HG02938 (cell line): ENCODE measurements at regions not wholly inside any gene's neighbourhood (a gene's known extent, or its start where the extent isn't known, plus 50 kb on each side); places are given as distances from the start of the nearest gene placed in this dataset.

Source experiments
- ATAC-seq: cut with Tn5 transposase; IDR thresholded peaks from one replicate; pipeline ENCODE4 v1.9.1; 2021; ENCODE audit warnings: mild to moderate bottlenecking, moderate library complexity; ENCODE audit not compliant: unreplicated experiment

DNA sequence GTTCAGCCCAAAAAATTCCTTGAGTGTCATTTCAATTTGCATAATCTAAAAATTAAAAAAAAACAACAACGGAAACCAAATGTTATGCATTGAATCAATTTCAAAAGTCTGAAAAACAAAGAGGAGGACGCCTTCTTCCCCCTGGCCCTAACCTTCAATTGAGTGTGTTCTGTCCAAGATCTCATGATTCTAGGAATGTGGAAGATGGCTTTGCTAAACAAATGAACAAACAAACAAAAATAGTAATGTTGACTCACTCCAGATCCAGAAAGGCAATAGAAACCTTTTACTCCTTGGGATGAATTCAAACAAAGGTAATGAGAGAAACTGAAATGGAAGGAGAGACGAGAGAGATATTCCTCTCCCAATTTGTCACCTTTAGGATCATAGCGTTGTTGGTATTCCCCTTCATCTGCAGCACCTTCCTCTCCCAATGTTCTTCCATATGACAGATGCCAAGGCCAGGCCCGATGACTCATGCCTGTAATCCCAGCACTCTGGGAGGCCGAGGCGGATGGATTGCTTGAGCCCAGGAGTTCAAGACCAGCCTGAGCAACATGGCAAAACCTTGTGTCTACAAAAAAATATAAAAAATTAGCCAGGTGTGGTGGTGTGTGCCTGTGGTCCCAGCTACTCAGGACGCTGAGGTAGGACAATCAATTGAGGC is 109.2 kb upstream of the ADGRF1 start:
- ATAC-seq, result no peak

DNA sequence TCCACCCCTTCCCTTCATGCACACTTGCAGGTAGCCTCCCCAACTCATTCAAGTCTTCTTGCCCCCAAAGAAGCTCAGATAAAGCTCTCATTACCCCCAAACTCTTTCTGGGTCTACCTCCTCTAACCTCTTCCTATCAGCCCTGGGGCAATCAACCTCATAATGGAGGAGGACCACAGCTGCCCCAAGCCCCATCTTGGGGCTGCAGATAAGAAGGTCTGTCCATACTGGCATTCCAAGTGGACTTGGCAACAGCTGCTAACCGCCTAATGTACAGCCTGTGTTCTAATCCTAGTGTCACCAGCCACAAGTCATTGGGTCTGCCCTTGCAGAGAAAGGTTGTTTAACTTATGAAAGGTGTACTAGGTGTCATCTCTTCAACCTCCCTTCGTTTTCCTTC is 107.4 kb upstream of the ADGRF1 start:
- no peak for ATAC-seq

GRCh38 chr6:47149066-47149465 is 106.9 kb upstream of the ADGRF1 start:
- ATAC-seq, result no peak

- no peak for ATAC-seq
These were observed 105.8 kb upstream of the ADGRF1 start for GRCh38 chr6:47147836-47148344.

- ATAC-seq, result no peak
These were observed 105.1 kb upstream of the ADGRF1 start for GRCh38 chr6:47147175-47147727.

- ATAC-seq, result no peak
These were observed 104.5 kb upstream of the ADGRF1 start for GRCh38 chr6:47146431-47147174.

DNA sequence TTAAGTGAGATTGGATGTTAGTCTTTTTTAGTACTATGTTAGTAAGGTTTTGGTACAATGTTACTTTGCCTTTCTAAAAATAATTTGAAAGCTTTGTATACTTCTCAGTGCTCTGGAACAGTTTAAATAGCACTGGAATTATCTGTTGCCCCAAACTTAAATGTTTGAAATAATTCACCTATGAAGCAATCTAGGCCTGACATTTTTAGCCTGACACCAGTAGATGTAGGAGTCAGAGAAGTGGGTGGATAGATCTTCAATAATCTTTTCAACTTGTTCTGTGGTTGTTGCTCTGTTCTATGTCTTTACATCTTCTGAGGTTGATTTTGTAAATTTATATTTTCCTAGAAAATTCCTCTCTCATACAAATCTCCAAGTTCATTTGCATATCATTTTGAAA is 103.1 kb upstream of the ADGRF1 start:
- no peak for ATAC-seq

DNA sequence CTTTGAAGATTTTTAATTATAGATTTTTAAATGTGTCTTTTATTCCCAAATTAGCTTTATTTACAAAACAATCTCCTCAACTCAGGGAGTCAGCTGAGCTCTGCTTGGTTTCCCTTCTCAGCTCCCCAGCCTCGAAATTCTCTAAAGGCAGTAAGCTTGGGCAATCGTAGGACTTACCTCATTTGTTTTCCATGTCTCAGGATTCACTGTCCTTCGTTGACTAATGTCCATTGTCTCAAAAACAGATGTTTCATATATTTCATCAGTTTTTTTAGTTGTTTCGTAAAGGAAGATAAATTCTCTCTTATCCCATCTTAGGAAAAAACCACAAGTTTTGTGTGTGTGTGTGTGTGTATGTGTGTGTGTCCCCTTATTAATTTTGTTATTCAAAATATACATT is 102.2 kb upstream of the ADGRF1 start:
- ATAC-seq, result no peak

GRCh38 chr6:47141963-47142362 is 99.8 kb upstream of the ADGRF1 start:
- no peak for ATAC-seq

DNA sequence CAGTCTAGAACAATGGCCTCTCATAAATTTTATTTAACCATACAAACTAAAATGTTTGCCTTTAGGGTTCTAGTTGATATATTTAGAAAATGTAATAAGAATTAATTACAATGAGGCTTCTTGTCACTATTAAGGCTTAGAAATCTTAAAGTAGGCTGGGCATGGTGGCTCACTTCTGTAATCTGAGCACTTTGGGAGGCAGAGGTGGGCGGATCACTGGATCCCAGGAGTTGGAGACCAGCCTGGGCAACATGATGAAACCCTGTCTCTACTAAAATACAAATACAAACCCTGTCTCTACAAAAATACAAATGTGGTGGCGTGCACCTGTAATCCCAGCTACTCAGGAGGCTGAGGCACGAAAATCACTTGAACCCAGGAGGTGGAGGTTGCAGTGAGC is 99.0 kb upstream of the ADGRF1 start:
- ATAC-seq, result no peak

GRCh38 chr6:47138046-47138445 is 95.9 kb upstream of the ADGRF1 start:
- no peak for ATAC-seq

DNA sequence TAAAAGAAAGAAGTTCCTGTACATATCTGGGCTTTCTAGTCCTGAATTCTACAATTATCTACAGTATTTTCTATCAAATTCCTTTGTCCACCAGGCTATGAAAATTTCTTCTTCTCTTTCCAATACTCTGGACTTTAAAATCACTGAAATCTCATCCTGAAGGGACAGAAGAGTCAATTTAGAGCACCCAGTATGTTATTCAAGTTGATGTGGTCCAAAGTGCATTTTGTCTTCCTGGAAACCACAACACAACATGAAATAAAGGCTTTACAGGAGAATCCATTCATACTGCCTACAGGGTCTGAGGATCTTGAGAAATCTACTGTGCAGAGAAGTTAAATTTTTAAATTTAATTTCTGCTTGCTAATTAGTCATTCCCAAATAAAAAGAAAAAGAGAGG is 94.9 kb upstream of the ADGRF1 start:
- no peak for ATAC-seq

DNA sequence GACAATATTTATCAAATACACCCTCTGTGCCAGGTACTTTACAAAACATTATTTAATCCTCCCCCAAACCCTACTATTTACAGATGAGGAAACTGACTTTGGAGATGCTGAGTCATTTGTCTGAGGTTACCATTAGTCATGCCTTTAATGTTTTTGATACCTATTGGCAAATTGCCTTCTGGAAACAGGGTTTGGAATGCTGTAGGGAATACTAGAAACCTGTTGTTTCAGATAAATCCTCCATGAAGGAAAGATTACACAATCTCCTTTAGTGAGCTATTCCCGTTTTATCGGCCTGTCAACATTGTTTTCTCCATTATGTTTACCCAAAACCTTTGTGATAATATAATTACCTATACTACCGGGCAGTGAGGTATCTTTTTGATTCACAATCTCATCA is 93.6 kb upstream of the ADGRF1 start:
- ATAC-seq, result no peak

- no peak for ATAC-seq
These were observed 92.5 kb upstream of the ADGRF1 start for GRCh38 chr6:47134476-47135189.

DNA sequence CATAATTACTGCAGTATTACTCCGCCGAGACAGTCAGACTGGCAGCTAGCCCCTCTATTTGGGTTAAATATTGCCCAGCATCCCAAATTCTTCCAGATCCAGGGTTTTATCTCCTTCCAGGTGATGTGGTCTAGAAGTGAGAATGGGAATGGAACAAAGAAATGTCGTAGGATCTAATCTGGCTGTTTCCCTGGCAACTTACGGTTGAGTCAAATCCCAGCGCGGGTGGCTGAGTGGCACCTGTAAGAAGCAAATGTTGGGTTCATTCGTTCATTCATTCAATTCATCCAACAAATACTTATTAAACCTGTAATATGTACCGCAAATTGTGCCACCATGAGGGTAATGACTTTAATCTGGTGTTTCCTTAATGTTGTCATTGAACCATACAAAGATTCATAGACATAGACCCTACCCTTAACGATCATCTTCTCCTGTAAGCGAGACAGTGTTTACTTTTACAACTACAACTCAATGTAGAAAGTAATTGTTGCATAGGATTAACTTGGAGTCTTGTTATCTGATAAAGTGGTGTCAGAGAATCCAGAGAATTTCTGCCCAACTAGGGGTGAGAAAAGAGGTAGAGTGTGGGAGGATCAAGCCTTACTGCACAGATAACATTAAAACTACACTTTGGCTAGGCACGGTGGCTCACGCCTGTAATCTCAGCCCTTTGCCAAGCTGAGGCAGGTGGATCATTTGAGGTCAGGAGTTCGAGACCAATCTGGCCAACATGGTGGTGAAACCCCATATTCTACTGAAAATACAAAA is 91.3 kb upstream of the ADGRF1 start:
- ATAC-seq, result no peak

DNA sequence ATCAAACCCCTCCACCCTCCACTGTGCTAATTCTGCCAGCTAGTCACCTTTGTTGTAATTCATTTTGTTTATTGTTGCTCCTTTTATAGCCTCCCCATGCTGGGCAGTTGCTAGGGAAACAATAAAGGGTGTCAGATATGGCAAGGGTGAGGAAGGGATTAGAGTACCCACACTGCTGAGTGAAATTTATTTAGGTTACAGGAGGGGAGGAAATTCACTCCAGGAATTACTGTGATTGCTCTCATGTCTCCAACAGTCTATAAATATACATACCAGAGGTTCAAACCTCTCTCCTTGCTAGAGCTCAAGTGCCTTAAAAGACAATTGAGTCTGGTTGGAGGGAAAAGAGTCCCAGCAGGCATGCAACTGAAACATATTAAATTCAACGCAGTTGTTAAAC is 90.6 kb upstream of the ADGRF1 start:
- ATAC-seq, result no peak

DNA sequence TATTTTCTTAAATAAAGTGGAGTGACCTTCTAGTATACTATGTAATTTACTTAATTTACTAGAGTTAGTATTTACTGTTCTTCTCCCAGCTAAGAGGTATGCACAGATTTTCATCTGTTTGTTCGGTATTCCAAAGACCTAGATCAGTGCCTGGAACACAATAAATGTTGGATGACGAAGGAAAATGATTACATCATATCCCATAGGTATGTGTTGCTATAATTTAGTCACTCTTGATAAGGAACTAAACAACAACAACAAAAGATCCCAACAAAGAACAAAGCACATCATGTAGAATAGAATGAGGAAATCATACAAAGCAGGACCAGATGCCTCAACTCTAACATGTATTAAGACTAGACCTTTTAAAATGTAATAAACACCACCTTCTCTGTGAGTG is 89.6 kb upstream of the ADGRF1 start:
- ATAC-seq, result no peak

DNA sequence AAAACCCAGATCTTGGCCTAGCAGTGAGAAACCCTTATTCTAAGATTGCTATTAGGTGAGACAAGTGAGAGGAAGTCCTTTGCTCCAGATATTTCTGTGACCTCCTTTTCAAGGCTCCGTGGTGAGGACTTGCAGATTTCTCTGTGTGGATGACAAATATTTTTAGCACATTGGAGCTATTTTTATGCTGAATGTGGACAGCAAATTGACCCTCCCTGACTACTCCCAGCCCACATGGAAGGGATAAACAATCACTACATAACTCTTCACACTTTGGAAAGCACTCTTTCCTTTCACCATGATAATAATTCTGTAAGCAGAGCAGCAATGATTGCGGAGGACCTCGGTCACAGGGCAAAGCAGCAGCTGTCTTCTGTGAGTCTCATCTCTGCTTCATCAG is 88.0 kb upstream of the ADGRF1 start:
- ATAC-seq, result no peak

GRCh38 chr6:47129129-47129528 is 87.0 kb upstream of the ADGRF1 start:
- ATAC-seq, result no peak

DNA sequence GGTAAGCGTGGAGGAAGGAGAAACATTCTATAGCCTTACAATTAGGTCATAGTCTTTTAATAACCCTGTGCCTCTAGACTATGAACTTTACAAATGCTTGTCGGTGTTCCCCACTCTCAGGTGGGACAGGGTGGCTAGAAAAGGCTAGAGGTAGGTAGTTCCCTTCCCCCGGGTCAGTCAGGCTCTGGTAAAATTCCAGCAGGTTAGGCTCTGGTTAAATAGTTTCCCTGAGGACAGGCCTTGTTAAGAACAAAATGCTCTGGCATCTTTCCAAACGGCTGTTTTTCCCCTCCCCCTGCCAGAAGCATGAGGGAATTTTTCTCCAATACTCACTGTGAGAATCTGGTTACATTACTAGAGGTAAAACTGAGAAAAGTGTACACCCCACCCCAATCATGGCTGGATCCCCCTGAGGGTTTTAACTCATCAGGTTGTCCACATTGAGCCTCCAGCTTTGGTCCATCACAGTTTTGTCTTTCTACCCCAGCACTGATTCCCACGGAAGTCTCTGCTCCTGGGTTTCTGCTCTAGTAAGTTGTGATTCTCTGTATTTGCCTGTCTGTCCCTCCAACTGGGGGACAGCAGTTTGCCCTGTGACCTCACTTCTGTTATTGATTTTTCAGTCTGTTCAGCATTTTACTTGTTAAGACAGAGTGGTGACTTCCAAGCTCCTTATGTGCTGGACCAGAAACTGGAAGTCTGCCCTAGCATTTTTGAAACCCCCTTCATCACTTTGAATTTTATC is 84.7 kb upstream of the ADGRF1 start:
- ATAC-seq, result no peak
